HG02885 (cell line): ENCODE measurements at regions not wholly inside any gene's neighbourhood (a gene's known extent, or its start where the extent isn't known, plus 50 kb on each side); places are given as distances from the start of the nearest gene placed in this dataset.
"Not testable (repeated sequence)": the region's sequence is repeated elsewhere in the genome, so short reads cannot be mapped to it uniquely, and the experiment has no call there.

Source experiments
- ATAC-seq: cut with Tn5 transposase; IDR thresholded peaks from one replicate; pipeline ENCODE4 v1.9.1; 2021; ENCODE audit warnings: mild to moderate bottlenecking; ENCODE audit not compliant: unreplicated experiment, poor library complexity

- ATAC-seq: no peak
These were observed 215.8 kb upstream of the LRRC4C start for GRCh38 chr11:41675205-41675604.

DNA sequence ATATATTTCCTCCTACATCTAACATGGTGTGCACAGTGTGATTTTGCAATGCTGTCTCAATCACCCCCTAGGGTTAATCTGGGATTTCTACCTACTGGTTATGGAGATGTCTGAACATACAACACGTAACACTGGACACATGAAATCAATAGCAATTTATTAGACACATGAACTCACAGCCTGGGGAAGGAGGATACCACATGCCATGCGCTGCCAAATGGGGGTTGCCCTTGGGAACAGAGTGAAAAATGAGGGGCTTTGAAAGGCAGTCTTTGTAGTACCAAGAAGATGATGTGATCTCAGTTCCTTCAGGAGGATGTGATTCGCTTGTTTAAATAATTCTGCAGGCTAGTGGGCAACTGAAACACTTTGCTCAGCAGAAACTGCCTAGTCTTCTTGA, 253.6 kb upstream of the LRRC4C start:
- ATAC-seq: no peak

DNA sequence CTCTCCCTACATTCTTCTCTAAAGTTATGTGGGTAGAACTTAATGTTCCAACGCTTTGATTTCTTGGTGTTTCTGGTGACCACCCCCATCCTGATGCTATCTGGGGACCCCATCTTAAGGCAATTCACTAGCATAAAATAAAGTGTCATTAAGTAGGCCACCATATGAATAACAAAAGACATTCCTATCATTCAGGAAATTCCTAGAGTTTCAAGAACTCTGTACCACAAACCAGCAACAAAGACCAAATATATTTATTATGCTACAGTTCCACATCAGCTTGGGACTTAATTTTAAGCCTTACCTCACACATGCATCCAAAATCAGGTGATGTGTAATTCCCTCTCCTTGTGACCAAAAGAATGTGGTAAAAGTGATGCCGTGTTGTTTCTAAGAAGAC, 254.6 kb upstream of the LRRC4C start:
- no peak for ATAC-seq

DNA sequence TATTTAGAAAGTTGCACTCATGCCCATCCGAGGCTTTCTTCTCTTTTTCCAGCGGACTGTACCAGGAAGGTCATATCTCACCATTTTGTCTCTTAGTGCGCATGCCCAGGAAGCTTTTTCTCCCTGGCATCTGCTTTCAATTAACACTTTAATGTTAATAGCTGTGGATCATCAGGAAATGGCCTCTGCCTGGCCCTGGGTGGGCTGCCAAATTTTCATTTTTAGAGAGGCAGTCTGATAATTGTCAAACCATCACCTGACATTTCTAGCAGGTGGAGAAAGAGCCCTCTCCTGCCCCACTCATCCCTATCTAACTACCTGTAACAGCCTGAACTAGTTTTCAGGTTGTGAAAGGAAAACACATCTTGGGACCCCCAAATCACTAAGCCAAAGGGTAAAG, 257.4 kb upstream of the LRRC4C start:
- ATAC-seq: no peak

DNA sequence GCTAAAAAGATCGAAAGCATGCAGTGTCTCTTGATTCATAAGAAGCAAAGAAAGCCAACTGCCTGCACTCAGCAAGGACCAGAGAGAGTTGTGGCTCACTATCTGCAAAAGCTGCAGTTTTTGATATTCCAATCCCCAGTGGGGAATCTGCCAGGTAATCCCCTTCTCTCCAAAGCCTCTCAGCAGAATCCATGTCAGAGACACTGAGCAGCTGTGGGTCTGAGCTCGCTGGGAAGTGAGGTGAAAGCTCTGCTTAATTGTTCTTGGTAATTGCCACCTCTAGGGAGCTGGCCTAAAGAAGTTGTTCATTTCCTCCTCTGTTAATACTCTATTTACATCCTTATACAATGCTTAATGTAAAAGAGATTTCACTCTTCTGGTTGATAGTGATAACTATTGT, 261.3 kb upstream of the LRRC4C start:
- no peak for ATAC-seq

- not testable (repeated sequence) for ATAC-seq
These were observed 268.7 kb upstream of the LRRC4C start for GRCh38 chr11:41728161-41728560.

DNA sequence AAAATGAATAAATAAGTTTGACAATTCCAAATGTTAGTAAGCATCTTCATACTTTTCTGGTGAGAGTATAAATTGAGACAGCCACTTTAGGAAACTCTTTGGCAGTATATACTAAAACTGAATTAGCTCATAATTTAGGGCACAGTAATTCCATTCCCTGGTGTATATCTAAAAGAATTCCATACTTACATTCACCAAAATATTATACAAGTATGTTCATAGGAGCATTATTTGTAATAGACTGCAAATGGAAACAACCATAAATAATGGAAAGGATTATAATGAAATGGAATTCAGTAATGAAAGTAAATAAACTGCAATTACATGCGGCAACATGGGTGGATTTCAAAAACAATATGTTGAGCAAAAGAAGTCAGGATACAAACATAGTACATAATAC, 315.8 kb upstream of the LRRC4C start:
- no peak for ATAC-seq

- ATAC-seq: no peak
These were observed 320.0 kb upstream of the LRRC4C start for GRCh38 chr11:41779401-41779960.

- no peak for ATAC-seq
These were observed 322.0 kb upstream of the LRRC4C start for GRCh38 chr11:41781441-41781840.

- no peak for ATAC-seq
These were observed 325.3 kb upstream of the LRRC4C start for GRCh38 chr11:41784513-41785335.

DNA sequence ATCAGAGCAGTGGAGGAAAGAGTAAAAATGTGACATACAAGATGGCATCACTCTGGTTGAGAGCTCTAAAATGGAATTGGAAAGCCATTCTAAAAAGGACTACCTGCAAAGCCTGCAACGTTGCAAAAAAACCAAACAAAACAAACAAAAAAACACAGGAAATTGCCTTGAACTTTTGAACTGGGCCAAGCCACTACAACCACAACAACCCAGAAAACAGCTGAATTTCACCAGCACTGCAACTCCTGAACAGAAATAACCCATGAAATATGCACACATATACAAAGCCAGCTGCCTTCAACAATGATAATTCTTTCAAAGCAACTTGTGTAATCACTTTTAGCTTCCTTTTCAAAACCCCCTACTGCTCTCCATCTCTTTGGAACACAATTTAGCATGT, 326.6 kb upstream of the LRRC4C start:
- ATAC-seq: no peak

GRCh38 chr11:41788177-41788576, 328.7 kb upstream of the LRRC4C start:
- no peak for ATAC-seq

DNA sequence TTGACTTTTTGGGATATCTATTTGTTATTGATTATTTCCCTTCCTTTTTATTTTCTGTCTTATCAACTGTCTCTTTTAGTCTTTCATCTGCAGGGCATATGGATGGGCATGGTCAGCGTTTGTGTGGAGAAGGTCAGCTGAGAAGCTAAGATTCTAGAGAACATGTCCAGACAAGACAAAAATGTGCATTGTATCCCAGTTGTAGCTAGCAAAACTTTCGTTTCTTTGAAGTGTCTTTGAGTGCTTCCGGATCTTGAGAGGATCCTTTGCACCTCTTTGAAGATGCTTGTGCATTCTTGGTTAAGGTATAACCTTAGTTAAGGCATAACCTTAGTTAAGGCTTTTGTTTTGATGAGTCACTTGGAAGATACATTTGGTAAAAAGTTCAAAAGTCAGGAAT, 329.9 kb upstream of the LRRC4C start:
- ATAC-seq: no peak

DNA sequence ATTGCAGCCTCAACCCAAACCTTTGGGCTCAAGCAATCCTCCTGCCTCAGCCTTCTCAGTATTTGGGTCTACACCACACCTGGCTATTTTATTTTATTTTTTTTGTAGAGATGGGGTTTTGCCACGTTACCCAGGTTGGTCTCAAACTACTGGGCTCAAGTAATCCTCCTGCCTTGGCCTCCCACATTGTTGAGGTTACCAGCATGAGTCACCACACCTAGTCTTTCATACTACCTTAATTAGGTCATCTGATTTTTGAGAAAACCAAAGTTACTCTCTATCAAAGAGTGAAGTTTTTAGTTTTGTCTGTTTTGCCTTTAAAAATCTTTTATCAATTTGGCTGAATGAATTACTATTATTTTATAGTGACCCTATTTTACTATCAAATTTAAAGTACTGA, 335.6 kb upstream of the LRRC4C start:
- no peak for ATAC-seq

DNA sequence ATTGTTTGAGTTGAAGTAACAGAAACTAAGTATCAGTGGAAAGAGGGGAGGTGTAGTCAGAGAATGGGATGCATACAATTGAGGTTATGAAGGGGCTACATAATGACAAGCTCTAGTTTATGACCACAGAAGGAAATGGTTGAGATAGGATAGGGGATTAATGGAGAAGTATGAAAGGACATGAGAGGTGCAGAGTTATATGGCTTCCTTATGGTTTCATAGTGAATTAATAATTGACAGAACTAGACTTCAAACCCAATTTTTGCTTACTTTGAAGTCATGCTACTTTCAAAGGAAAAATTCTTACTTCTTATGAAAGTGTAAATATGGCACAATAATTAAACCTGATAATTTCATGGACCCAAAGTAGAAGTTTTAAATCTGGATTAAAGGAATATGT, 340.3 kb upstream of the LRRC4C start:
- no peak for ATAC-seq

- ATAC-seq: no peak
These were observed 344.4 kb upstream of the LRRC4C start for GRCh38 chr11:41803895-41804294.

- ATAC-seq: no peak
These were observed 356.9 kb upstream of the LRRC4C start for GRCh38 chr11:41816396-41816795.

DNA sequence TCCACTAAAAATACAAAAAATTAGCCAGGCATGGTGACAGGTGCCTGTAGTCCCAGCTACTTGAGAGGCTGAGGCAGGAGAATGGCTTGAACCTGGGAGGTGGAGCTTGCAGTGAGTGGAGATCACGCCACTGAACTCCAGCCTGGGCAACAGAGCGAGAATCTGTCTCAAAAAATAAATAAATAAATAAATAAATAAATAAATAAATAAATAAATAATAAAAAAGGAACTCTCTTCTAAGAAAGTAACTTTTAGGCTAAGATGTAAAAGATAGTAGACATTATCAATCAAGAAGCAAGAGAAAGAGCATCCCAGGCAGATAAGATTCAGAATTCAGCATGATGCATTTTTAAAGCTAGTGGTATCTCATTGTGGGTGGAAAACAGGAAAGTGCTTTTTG, 364.8 kb upstream of the LRRC4C start:
- not testable (repeated sequence) for ATAC-seq

GRCh38 chr11:41826085-41826484, 366.6 kb upstream of the LRRC4C start:
- ATAC-seq: no peak

DNA sequence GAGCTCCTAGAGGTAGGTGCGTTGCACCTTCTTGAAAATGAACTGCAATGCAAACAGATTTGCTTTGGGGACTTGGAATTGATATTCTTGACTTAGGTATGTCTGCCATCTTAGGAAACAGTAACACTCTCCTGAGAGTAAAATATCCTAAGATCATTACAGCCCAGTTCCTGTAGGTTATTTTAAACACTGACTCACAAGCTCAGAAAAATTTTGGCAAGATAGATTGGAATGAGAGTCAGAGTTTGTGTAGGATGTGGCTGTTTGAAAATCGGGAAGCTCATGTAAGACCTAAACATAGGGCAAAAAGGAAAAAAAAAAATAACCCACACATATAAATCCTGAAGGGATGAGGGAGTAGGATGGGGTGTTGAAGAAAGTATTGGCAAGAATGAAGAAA, 377.0 kb upstream of the LRRC4C start:
- ATAC-seq: no peak

DNA sequence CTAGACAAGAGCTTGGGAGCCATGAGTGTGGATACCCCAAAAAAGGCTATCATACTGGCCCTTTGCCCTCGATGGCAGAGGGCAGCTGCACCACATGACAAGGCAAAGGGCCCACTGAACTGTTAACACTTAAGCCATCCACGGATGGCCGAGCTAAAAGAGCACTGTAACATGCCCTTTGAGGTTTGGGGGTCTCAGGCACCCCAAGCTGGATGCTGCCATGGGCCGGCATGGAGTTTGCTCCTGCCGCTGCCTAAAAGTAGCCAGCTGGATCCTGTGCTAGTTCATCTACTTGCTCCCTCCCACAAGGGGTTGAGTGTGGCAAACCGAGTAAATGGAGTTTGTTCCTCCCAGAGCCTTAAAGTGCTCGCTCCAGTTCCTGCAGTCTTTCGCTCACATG, 383.2 kb upstream of the LRRC4C start:
- no peak for ATAC-seq

- ATAC-seq: no peak
These were observed 385.6 kb upstream of the LRRC4C start for GRCh38 chr11:41845066-41845465.
